NCI-H2107 (cell line): ENCODE measurements at regions not wholly inside any gene's neighbourhood (a gene's known extent, or its start where the extent isn't known, plus 50 kb on each side); places are given as distances from the start of the nearest gene placed in this dataset.

Source experiments
- DNase-seq: peaks from one replicate; lab custom pipeline; 2025; lab: John Stamatoyannopoulos, UW

- no peak for DNase-seq
Observed at GRCh38 chr4:11268149-11268548, 160.5 kb downstream of the HS3ST1 start.

GRCh38 chr4:11264841-11265240, 163.9 kb downstream of the HS3ST1 start:
- no peak for DNase-seq

- DNase-seq: no peak
Observed at GRCh38 chr4:11264346-11264745, 164.3 kb downstream of the HS3ST1 start.

- no peak for DNase-seq
Observed at GRCh38 chr4:11263208-11263607, 165.5 kb downstream of the HS3ST1 start.

GRCh38 chr4:11261066-11261850, 167.4 kb downstream of the HS3ST1 start:
- no peak for DNase-seq

- peak; percentile 5 for DNase-seq
Observed at GRCh38 chr4:11259837-11260236, 168.9 kb downstream of the HS3ST1 start.

GRCh38 chr4:11252149-11252548, 176.5 kb downstream of the HS3ST1 start:
- no peak for DNase-seq

GRCh38 chr4:11250510-11250909, 178.2 kb downstream of the HS3ST1 start:
- DNase-seq: no peak

GRCh38 chr4:11232015-11232414, 196.7 kb downstream of the HS3ST1 start:
- DNase-seq: no peak

- no peak for DNase-seq
Observed at GRCh38 chr4:11230866-11231265, 197.8 kb downstream of the HS3ST1 start.

GRCh38 chr4:11228530-11228929, 200.2 kb downstream of the HS3ST1 start:
- no peak for DNase-seq

GRCh38 chr4:11223311-11223710, 205.4 kb downstream of the HS3ST1 start:
- peak; percentile 43 for DNase-seq

- no peak for DNase-seq
Observed at GRCh38 chr4:11218692-11219091, 210.0 kb downstream of the HS3ST1 start.

GRCh38 chr4:11216520-11216919, 212.2 kb downstream of the HS3ST1 start:
- DNase-seq: no peak

- no peak for DNase-seq
Observed at GRCh38 chr4:11214281-11214680, 214.4 kb downstream of the HS3ST1 start.

GRCh38 chr4:11209826-11210225, 218.9 kb downstream of the HS3ST1 start:
- no peak for DNase-seq

GRCh38 chr4:11201256-11201655, 227.4 kb downstream of the HS3ST1 start:
- DNase-seq: no peak

GRCh38 chr4:11198516-11199305, 230.0 kb downstream of the HS3ST1 start:
- no peak for DNase-seq

- no peak for DNase-seq
Observed at GRCh38 chr4:11197631-11198341, 230.9 kb downstream of the HS3ST1 start.

GRCh38 chr4:11196927-11197522, 231.7 kb downstream of the HS3ST1 start:
- DNase-seq: no peak

GRCh38 chr4:11194431-11194830, 234.3 kb downstream of the HS3ST1 start:
- no peak for DNase-seq

GRCh38 chr4:11189756-11190155, 238.9 kb downstream of the HS3ST1 start:
- DNase-seq: no peak
